HEK293 (cell line): ENCODE measurements at regions not wholly inside any gene's neighbourhood (a gene's known extent, or its start where the extent isn't known, plus 50 kb on each side); places are given as distances from the start of the nearest gene placed in this dataset.

Experiments used
- CTCF ChIA-PET: fragments of 350-600 bp; formaldehyde crosslinking; extraction: SDS; loops from one replicate; lab custom pipeline; 2021; ENCODE audit warnings: antibody characterized with exemption; lab: Yijun Ruan, JAX
- POLR2A ChIA-PET: fragments of 300-600 bp; formaldehyde crosslinking; extraction: SDS; loops from one replicate; lab custom pipeline; 2020; ENCODE audit warnings: antibody characterized with exemption, inconsistent platforms; lab: Yijun Ruan, JAX
- H3K27ac ChIP-seq: fragments of 200-500 bp; sonication (Bioruptor generic); 2 replicates; pipeline ENCODE4 v1.5.1; 2014; ENCODE audit warnings: low read depth, low read length, control low read depth, inconsistent platforms; ENCODE audit errors: extremely low read depth
- H3K36me3 ChIP-seq, 2 experiments: fragments of 200-500 bp in 1 of 2; sonication (Bioruptor generic) in 1 of 2; 1 replicate in 1 of 2; 2 replicates in 1 of 2; pipeline ENCODE4 v1.5.1; 2014 to 2017; ENCODE audit warnings: inconsistent platforms in 2 of 2, low read length in 2 of 2; ENCODE audit not compliant: control insufficient read depth in 2 of 2, insufficient read depth in 1 of 2
- H3K4me1 ChIP-seq: fragments of 200-500 bp; sonication (Bioruptor generic); 2 replicates; pipeline ENCODE4 v1.5.1; 2014; ENCODE audit warnings: mild to moderate bottlenecking, low read length, inconsistent platforms; ENCODE audit not compliant: control insufficient read depth, insufficient read depth
- H3K4me3 ChIP-seq: 2 replicates; pipeline ENCODE4 v1.5.1; 2011; ENCODE audit warnings: low read depth, mild to moderate bottlenecking, control low read depth, low read length, moderate library complexity
- H3K9me3 ChIP-seq: fragments of 200-500 bp; sonication (Bioruptor generic); 2 replicates; pipeline ENCODE4 v1.5.1; 2014; ENCODE audit warnings: low read depth, low read length, inconsistent platforms; ENCODE audit not compliant: control insufficient read depth, insufficient read depth
- FEZF1 ChIP-seq: fragments of 450-650 bp; formaldehyde crosslinking; IDR thresholded peaks from 2 replicates; pipeline ENCODE4 v1.5.1; 2016; ENCODE audit warnings: missing biosample characterization, missing genetic modification characterization
- GFI1B ChIP-seq: fragments of 450-650 bp; formaldehyde crosslinking; IDR thresholded peaks from 2 replicates; pipeline ENCODE4 v1.5.1; 2016; ENCODE audit warnings: missing biosample characterization, missing genetic modification characterization
- GLIS2 ChIP-seq: fragments of 450-650 bp; formaldehyde crosslinking; IDR thresholded peaks from 2 replicates; pipeline ENCODE4 v1.5.1; 2016; ENCODE audit warnings: missing biosample characterization, missing genetic modification characterization
- ZBTB17 ChIP-seq: fragments of 450-650 bp; formaldehyde crosslinking; IDR thresholded peaks from 2 replicates; pipeline ENCODE4 v1.5.1; 2016; ENCODE audit warnings: missing biosample characterization, missing genetic modification characterization
- ZFHX2 ChIP-seq: fragments of 450-650 bp; formaldehyde crosslinking; conservative IDR thresholded peaks from 2 replicates; pipeline ENCODE4 v1.5.1; 2016; ENCODE audit warnings: missing biosample characterization, missing genetic modification characterization
- ZNF24 ChIP-seq: fragments of 450-650 bp; formaldehyde crosslinking; IDR thresholded peaks from 2 replicates; pipeline ENCODE4 v1.5.1; 2016; ENCODE audit warnings: missing biosample characterization, missing genetic modification characterization
- ZNF248 ChIP-seq: fragments of 450-650 bp; formaldehyde crosslinking; IDR thresholded peaks from 2 replicates; pipeline ENCODE4 v1.5.1; 2017; ENCODE audit warnings: missing biosample characterization, missing genetic modification characterization
- ZNF292 ChIP-seq: fragments of 450-650 bp; formaldehyde crosslinking; IDR thresholded peaks from 2 replicates; pipeline ENCODE4 v1.5.1; 2016; ENCODE audit warnings: low read depth, missing biosample characterization, missing genetic modification characterization, borderline replicate concordance
- ZNF350 ChIP-seq: fragments of 450-650 bp; formaldehyde crosslinking; IDR thresholded peaks from 2 replicates; pipeline ENCODE4 v1.5.0; 2017; ENCODE audit warnings: missing biosample characterization, mild to moderate bottlenecking, missing genetic modification characterization
- ZNF529 ChIP-seq: fragments of 450-650 bp; formaldehyde crosslinking; IDR thresholded peaks from 2 replicates; pipeline ENCODE4 v1.5.1; 2017; ENCODE audit warnings: missing genetic modification characterization, missing biosample characterization; ENCODE audit not compliant: insufficient replicate concordance
- ZNF623 ChIP-seq: fragments of 450-650 bp; formaldehyde crosslinking; IDR thresholded peaks from 2 replicates; pipeline ENCODE4 v1.5.1; 2016; ENCODE audit warnings: missing biosample characterization, missing genetic modification characterization
- ZNF792 ChIP-seq: fragments of 450-650 bp; formaldehyde crosslinking; IDR thresholded peaks from 2 replicates; pipeline ENCODE4 v1.5.1; 2016; ENCODE audit warnings: missing biosample characterization, missing genetic modification characterization
- ZXDB ChIP-seq: fragments of 450-650 bp; formaldehyde crosslinking; IDR thresholded peaks from 2 replicates; pipeline ENCODE4 v1.5.1; 2016; ENCODE audit warnings: missing biosample characterization, missing genetic modification characterization
- TF ChIP-seq, protein P1 (sequence below): sonication (generic); formaldehyde crosslinking; IDR thresholded peaks from 2 replicates; pipeline ENCODE4 v1.8.1; 2022; ENCODE audit warnings: mild to moderate bottlenecking, moderate library complexity, missing genetic modification reagents
- TF ChIP-seq, protein P2 (sequence below): fragments of 450-650 bp; formaldehyde crosslinking; IDR thresholded peaks from 2 replicates; pipeline ENCODE4 v1.5.1; 2017; ENCODE audit warnings: missing biosample characterization, missing genetic modification characterization

DNA sequence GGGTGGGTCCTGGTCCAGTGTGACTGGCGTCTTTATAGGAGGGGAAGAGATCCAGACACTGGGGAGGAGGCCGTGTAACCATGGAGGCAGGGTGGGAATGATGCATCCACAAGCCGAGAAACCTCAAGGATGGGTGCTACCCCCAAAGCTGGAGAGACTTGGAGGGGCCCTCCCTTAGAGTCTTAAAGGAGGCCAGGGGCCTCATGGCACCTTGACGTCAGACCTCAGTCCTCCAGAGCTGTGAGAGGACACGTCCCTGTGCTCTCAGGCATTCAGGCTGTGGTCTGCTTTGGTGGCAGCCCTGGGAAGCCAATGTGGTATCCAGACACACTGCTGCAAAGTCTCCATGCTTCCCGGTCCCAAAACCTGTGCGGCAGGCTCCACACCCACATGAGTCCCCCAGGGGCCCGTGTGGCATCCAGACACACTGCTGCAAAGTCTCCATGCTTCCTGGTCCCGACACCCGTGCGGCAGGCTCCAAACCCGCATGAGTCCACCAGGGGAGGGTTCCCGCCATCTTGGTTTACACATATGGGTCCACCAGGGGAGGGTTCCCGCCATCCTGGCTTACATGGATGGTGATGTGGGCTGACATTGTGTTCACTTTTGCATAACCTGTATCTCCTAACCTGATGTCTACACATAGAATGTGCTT, 278.0 kb downstream of the SMOC2 start:
- no peak overlapping the region for H3K27ac ChIP-seq
- ChIA-PET POLR2A (no interaction called here), CTCF (interaction anchor here (1.0 kb wide), 1 partner anchor 348 kb away, joined by 3 read pairs; no protein-coding TSS in a partner anchor)
- TF ChIP-seq, protein P1, sequence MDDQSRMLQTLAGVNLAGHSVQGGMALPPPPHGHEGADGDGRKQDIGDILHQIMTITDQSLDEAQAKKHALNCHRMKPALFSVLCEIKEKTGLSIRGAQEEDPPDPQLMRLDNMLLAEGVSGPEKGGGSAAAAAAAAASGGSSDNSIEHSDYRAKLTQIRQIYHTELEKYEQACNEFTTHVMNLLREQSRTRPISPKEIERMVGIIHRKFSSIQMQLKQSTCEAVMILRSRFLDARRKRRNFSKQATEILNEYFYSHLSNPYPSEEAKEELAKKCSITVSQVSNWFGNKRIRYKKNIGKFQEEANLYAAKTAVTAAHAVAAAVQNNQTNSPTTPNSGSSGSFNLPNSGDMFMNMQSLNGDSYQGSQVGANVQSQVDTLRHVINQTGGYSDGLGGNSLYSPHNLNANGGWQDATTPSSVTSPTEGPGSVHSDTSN (CRISPR knock-in tag) = no peak
- TF ChIP-seq ZNF248 (no peak), ZXDB (no peak), ZFHX2 (tag by site-specific recombination) (no peak), ZBTB17 (no peak), GFI1B (tag by site-specific recombination) (no peak), ZNF24 (tag by site-specific recombination) (no peak), ZNF292 (tag by site-specific recombination) (no peak), FEZF1 (no peak), ZNF529 (tag by site-specific recombination) (no peak), ZNF623 (no peak), GLIS2 (tag by site-specific recombination) (no peak), ZNF350 (no peak), ZNF792 (tag by site-specific recombination) (no peak)
- TF ChIP-seq, protein P2, sequence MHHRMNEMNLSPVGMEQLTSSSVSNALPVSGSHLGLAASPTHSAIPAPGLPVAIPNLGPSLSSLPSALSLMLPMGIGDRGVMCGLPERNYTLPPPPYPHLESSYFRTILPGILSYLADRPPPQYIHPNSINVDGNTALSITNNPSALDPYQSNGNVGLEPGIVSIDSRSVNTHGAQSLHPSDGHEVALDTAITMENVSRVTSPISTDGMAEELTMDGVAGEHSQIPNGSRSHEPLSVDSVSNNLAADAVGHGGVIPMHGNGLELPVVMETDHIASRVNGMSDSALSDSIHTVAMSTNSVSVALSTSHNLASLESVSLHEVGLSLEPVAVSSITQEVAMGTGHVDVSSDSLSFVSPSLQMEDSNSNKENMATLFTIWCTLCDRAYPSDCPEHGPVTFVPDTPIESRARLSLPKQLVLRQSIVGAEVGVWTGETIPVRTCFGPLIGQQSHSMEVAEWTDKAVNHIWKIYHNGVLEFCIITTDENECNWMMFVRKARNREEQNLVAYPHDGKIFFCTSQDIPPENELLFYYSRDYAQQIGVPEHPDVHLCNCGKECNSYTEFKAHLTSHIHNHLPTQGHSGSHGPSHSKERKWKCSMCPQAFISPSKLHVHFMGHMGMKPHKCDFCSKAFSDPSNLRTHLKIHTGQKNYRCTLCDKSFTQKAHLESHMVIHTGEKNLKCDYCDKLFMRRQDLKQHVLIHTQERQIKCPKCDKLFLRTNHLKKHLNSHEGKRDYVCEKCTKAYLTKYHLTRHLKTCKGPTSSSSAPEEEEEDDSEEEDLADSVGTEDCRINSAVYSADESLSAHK (tag by site-specific recombination) = no peak
- H3K9me3 ChIP-seq = no peaks in the 10 kb centered on the region
- no peaks in the 10 kb centered on the region for H3K4me1 ChIP-seq
- no peak overlapping the region for H3K4me3 ChIP-seq
- no peaks in the 10 kb centered on the region for H3K36me3 ChIP-seq
